NOMO-1 treated with dmso at 0.1 percent for 144 hours (cell line): ENCODE measurements at regions not wholly inside any gene's neighbourhood (a gene's known extent, or its start where the extent isn't known, plus 50 kb on each side); places are given as distances from the start of the nearest gene placed in this dataset.

ENCODE experiments used
- DNase-seq: peaks from one replicate; lab custom pipeline; 2025; ENCODE audit not compliant: unreplicated experiment; lab: John Stamatoyannopoulos, UW

DNA sequence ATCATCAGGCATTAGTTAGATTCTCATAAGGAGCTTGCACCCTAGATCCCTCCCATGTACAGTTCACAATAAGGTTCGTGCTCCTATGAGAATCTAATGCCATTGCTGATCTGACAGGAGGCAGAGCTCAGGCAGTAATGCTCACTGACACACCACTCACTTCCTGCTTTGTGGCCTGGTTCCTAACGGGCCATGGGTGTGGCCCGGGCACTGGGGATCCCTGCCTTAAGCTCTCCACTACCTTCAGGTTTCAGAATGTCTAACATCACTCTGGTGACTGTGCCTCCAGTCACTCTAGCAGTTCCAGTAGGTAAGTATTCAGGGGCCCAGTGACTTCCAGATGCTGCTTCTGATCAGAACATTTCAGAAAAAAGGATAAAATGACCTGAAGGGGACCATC is 152.4 kb downstream of the LRRC70 start:
- peak; percentile 43 for DNase-seq

GRCh38 chr5:62729675-62730074 is 151.1 kb downstream of the LRRC70 start:
- no peak for DNase-seq

DNA sequence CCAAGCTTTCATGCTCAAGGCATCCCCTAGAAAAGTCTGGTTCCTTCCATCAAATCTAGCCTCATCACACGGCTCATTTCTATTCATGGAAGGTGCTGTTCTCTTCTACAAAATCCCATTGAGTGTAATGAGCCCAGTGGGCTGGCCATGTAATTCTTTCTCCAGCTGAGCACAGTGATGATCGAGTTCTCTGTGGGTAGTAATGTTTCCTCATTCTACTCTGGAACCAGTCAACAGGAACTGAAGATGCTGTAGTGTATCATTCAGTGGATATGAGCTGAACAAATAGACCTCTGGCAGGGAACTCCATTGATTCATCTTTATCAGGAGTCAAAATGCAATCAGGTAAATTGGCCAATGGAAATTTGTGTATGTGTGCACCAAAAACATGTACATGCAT is 149.2 kb downstream of the LRRC70 start:
- DNase-seq: no peak

GRCh38 chr5:62727184-62727583 is 148.6 kb downstream of the LRRC70 start:
- no peak for DNase-seq

DNA sequence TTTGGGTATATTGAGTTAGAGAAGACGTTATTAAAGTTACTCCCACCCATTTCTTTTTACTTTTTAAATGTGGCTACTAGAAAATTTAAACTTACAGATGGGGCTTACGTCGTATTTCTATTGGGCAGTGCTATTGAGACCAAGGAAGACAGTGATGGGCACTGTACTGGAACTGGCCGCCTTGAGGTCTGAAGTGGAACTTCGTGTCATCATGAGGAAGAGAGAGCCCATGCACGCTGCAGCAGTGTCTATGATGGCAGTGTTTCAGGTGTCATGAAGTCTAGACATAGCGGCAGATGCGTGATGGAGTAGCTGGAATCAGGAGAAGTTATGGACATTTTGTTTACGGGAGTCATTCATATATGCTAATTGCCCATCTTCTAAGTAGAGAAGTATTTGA is 143.7 kb downstream of the LRRC70 start:
- DNase-seq: no peak

- peak; percentile 44 for DNase-seq
Observed at GRCh38 chr5:62720031-62720441, 141.4 kb downstream of the LRRC70 start.

- no peak for DNase-seq
Observed at GRCh38 chr5:62719061-62719720, 140.6 kb downstream of the LRRC70 start.

DNA sequence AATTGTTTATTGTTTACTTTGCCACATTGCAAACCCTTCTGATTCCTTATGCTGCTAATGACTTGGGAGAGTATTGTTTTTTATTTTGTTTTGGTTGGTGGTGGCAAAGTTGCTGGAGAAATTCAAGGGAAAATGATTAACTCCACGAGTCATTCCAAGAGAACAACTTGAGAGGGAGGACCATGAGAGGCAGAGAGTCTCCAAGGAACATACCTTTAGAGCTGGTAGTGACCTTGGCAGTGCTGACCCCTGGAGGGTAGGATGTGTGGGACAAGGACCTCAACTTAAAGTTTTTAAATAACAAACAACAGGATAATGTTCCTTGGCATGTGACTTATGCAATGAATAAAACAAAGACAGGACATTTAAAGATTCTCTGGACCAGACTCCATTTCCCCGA is 139.7 kb downstream of the LRRC70 start:
- no peak for DNase-seq

DNA sequence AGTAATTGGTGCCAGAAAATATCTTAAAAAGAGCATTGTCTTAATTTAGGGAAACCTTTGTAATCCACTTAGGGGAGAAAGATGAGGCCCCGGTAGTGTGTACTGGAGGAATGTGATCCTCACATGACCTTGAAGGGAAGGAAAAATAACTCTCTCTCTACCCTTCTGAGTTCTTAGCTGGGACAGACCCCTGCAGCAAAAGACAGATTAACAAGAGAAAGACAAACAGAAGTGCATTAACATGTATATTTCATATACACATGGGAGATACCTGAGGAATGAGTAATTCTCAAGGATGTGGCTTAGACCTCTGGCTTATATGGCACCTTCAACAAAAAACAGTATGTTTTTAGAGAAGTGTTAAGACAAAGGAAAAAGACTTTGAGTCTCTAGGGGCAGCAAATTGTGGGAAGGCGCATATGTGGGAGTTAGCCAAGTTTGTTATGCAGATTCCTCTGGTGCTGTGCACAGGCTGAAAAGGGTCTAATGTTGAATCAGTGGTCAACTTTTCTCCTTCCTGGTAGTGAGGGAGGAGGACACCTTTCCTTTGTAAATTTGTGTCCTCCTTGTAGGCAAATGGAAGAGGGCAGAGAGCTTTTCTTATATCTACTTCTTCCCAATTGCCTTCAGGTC is 138.8 kb downstream of the LRRC70 start:
- no peak for DNase-seq

DNA sequence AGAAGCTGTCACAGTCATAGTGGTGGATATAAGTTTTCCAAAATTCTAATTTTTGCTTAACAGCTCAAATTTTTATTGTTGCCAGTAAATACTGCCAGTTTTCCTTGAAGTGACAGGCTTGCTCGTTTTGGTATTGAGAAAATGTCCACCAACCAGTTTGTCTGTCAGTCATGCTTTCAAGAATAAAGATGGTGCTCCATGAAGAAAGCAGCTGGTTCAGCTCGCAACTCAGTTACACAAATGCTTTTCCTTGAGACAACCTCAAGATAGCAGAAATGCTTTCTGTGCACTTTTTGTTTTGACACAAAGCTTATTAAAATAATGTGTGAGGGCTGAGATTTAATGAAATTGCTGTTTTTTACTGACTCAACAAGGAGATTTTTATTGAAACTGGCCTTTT is 135.7 kb downstream of the LRRC70 start:
- DNase-seq: no peak

DNA sequence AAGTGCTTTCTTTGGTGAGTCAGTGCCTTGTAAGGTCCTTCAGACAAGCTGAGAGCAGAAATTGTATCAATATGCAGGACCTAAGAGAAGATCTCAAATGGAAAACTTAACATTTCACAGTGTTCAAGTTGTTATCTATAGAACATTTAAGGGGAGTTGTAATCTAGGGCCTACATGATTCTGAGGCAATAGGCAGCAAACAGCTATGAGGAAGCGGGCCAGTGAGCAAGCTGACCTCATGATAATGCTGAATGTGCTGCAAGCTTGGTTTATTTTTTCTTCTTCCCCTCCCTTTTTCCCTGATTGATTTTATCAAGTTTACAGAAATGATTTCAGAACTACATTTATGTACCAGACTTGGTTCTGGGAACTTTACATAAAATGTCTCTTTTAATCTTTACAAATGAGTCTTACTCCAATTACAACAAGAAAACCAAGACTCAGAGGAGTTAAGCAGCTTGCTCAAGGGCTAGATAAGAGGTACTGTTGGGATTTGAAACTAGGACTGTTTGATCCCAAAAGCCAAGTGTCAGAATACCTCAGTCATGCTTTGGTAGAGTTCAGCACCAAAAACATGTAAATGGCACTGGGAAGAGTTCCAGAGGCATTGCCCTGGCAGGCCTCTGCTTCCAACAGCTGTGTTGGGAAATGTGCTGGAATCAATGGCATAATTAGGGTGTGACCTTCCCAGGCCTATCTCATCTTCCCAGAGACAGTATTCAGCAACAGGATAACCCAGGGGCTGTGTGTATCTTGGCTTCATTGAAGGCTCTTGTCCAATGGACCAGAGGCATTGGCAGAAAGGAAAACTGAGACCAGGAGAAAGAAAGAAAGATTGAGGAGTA is 130.1 kb downstream of the LRRC70 start:
- DNase-seq: no peak

DNA sequence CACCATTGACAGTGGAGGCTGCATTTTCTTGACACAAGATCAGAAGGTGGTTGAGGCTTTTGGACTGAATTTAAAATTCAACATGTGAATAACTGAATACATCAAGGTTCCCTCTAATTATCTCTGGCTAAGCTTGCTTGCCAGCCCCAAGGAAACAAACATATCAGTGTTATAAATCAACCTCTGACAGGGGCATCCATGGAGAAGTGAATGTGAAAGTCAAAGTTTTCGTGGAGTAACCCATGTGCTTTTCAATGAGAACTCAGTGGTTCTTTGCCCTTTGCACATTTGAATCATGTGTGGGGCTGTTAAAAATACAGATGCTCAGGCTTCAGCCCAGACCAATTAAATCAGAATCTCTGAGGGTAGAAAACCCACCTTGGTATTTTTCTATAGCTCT is 128.9 kb downstream of the LRRC70 start:
- DNase-seq: no peak

DNA sequence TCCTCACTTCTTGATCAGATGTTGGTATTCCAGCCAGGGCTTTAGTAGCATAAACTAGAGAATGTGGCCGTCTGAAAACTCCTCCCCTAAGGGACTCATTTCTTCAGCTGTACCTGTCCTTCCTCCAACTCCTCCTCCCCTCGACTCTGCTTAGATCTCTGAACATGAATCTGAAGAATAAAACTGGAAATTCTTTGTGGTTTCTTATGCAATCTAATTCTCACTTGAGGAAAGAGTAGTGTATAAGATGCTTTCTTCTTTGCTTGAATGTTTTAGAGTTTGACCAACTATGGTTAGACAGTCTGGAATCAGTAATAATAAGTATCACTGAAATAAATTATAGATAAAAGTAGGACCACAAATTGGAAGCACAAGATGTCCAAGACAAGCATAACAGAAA is 128.5 kb downstream of the LRRC70 start:
- DNase-seq: no peak

DNA sequence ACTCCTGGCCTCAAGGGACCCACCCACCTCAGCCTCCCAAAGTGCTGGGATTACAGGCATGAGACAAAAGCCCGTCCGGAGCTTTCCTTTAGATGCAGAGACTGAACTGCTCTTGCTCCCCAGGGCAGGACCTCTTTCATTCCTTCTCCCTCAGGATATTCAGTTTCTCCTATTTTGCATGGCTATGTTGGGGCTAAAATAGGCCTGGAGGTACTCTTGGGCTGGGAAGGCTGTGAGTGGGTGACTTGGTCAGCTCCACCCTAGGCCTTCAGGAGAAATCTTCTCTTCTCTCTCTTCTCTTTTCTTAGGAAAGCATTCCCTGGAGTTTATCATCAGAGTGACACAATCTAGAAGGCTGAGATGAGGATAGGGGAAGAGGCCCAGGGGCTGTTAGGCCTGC is 126.4 kb downstream of the LRRC70 start:
- DNase-seq: no peak

GRCh38 chr5:62702126-62702525 is 123.5 kb downstream of the LRRC70 start:
- no peak for DNase-seq

DNA sequence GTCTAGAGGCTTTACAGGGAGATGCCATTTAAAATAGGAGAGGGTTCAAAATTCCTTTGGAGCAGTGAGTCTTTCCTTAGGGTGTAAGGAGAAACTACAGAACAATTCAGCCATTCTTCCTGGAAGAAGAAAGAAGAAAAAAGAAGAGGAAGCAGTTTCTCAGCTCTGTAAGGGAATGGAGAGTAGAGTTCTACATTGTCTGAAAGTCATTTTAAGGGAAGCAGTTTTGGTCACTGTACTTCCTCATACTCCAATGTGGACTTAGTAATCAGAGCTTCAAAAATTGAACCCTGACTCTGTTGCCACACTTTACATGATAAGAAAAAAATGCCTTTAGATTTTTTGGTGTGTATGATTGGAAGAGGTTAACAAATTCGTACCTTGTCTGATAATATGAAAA is 122.4 kb downstream of the LRRC70 start:
- no peak for DNase-seq

- no peak for DNase-seq
Observed at GRCh38 chr5:62698756-62699155, 120.1 kb downstream of the LRRC70 start.

GRCh38 chr5:62695274-62695673 is 116.7 kb downstream of the LRRC70 start:
- DNase-seq: no peak

- DNase-seq: no peak
Observed at GRCh38 chr5:62692946-62693713, 114.5 kb downstream of the LRRC70 start.

GRCh38 chr5:62691946-62692345 is 113.3 kb downstream of the LRRC70 start:
- no peak for DNase-seq

GRCh38 chr5:62690421-62690820 is 111.8 kb downstream of the LRRC70 start:
- peak; percentile 42 for DNase-seq
